ENCODE measurements at regions not wholly inside any gene's neighbourhood (a gene's known extent, or its start where the extent isn't known, plus 50 kb on each side); places are given as distances from the start of the nearest gene placed in this dataset.

DNA sequence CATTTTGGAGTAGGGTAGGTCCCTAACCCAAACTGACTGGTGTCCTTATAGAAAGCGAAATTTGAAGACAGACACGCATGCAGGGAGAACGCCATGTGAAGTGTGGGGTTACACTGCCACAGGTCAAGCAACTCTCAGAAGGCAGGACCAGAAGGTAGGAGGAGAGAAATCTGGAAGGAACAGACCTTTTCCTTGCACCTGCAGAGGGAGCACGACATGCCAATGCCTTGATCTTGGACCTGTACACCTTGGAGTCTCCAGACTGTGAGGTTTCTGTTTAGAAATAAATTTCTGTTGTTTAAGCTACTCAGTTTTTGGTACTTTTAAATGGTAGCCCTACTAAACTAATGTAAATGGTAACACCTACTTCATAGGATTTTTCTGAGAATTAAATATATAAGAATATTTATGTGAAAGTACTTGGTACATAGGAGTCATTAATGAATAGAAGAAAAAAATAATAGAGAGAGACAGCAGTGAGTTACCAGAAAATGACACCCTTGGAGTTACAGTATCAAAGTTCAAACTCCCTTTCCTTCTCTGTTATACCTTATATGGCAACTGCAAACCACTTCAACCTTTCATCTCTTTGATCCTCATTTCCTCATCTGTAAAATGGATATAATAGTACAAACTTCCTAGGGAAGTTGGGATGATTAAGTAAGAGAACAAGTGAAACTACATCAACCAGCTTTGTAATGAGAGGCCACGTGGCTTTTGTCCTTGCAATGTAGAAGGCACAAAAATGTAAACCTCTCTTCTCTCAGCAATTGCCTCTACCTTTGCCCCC is 184.9 kb upstream of the PARD3B start (continued):
- TF ChIP-seq ZNF214 (tag by site-specific recombination; IDR thresholded peaks at IDR 0.05; ENCODE audit: borderline replicate concordance), result no peak
- TF ChIP-seq ZNF302 (tag by site-specific recombination; IDR thresholded peaks at IDR 0.05; ENCODE audit: low read depth), result no peak
- TF ChIP-seq ZNF623 (tag by site-specific recombination; IDR thresholded peaks at IDR 0.05), result no peak
- TF ChIP-seq, protein P1, sequence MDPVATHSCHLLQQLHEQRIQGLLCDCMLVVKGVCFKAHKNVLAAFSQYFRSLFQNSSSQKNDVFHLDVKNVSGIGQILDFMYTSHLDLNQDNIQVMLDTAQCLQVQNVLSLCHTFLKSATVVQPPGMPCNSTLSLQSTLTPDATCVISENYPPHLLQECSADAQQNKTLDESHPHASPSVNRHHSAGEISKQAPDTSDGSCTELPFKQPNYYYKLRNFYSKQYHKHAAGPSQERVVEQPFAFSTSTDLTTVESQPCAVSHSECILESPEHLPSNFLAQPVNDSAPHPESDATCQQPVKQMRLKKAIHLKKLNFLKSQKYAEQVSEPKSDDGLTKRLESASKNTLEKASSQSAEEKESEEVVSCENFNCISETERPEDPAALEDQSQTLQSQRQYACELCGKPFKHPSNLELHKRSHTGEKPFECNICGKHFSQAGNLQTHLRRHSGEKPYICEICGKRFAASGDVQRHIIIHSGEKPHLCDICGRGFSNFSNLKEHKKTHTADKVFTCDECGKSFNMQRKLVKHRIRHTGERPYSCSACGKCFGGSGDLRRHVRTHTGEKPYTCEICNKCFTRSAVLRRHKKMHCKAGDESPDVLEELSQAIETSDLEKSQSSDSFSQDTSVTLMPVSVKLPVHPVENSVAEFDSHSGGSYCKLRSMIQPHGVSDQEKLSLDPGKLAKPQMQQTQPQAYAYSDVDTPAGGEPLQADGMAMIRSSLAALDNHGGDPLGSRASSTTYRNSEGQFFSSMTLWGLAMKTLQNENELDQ (tag by site-specific recombination; IDR thresholded peaks at IDR 0.05; ENCODE audit: low read depth), result no peak
- TF ChIP-seq ZNF2 (tag by site-specific recombination; IDR thresholded peaks at IDR 0.05), result no peak
- no peak for TF ChIP-seq ZNF571 (tag by site-specific recombination; IDR thresholded peaks at IDR 0.05)
- TF ChIP-seq ZNF776 (tag by site-specific recombination; IDR thresholded peaks at IDR 0.05; ENCODE audit: borderline replicate concordance), result no peak
- TF ChIP-seq ZIC2 (tag by site-specific recombination; IDR thresholded peaks at IDR 0.05), result no peak
- TF ChIP-seq TCF7L2 (IDR thresholded peaks at IDR 0.05; ENCODE audit: borderline replicate concordance, low read depth, low read length), result no peak

DNA sequence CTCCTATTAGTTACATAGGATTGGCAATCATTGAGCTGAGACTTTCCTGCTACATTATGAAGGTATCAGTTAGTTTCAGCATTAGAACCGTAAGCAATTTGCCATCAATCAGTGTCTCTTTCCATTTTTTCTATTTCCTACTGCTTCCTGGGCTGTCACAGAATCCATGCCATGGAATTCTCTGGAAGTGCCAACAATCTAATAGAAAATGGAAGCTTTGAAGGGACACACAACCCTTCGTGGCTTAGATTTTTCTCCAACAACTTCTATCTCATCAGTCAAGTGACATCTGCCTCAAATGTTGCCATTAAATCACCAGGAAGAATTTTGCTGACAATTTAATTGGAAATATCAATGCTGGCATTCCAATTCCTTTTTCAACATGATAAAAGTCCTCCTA is 183.5 kb upstream of the PARD3B start:
- ChIA-PET POLR2A (no interaction called here), CTCF (interaction anchor here (0.9 to 1.2 kb wide), 2 partner anchors 102 to 1360 kb away, joined by 4 read pairs; no protein-coding TSS in a partner anchor)
- TF ChIP-seq ZNF571 (tag by site-specific recombination; IDR thresholded peaks at IDR 0.05) (no peak), ZNF670 (tag by site-specific recombination; IDR thresholded peaks at IDR 0.05; ENCODE audit: low read depth) (no peak), ZNF548 (tag by site-specific recombination; IDR thresholded peaks at IDR 0.05) (no peak), KLF1 (tag by site-specific recombination; IDR thresholded peaks at IDR 0.05) (no peak), ZNF223 (tag by site-specific recombination; IDR thresholded peaks at IDR 0.05) (no peak), YY2 (tag by site-specific recombination; IDR thresholded peaks at IDR 0.05) (no peak), ZNF473 (tag by site-specific recombination; IDR thresholded peaks at IDR 0.05) (no peak), ZNF626 (tag by site-specific recombination; IDR thresholded peaks at IDR 0.05) (no peak), ZNF169 (tag by site-specific recombination; IDR thresholded peaks at IDR 0.05) (no peak), GLI2 (tag by site-specific recombination; IDR thresholded peaks at IDR 0.05; ENCODE audit: borderline replicate concordance, low read depth) (no peak), ZNF416 (tag by site-specific recombination; IDR thresholded peaks at IDR 0.05) (no peak), YY1 (tag by site-specific recombination; IDR thresholded peaks at IDR 0.05) (no peak)
- TF ChIP-seq, protein P2, sequence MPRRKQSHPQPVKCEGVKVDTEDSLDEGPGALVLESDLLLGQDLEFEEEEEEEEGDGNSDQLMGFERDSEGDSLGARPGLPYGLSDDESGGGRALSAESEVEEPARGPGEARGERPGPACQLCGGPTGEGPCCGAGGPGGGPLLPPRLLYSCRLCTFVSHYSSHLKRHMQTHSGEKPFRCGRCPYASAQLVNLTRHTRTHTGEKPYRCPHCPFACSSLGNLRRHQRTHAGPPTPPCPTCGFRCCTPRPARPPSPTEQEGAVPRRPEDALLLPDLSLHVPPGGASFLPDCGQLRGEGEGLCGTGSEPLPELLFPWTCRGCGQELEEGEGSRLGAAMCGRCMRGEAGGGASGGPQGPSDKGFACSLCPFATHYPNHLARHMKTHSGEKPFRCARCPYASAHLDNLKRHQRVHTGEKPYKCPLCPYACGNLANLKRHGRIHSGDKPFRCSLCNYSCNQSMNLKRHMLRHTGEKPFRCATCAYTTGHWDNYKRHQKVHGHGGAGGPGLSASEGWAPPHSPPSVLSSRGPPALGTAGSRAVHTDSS (tag by site-specific recombination; IDR thresholded peaks at IDR 0.05), result no peak
- TF ChIP-seq, protein P3, sequence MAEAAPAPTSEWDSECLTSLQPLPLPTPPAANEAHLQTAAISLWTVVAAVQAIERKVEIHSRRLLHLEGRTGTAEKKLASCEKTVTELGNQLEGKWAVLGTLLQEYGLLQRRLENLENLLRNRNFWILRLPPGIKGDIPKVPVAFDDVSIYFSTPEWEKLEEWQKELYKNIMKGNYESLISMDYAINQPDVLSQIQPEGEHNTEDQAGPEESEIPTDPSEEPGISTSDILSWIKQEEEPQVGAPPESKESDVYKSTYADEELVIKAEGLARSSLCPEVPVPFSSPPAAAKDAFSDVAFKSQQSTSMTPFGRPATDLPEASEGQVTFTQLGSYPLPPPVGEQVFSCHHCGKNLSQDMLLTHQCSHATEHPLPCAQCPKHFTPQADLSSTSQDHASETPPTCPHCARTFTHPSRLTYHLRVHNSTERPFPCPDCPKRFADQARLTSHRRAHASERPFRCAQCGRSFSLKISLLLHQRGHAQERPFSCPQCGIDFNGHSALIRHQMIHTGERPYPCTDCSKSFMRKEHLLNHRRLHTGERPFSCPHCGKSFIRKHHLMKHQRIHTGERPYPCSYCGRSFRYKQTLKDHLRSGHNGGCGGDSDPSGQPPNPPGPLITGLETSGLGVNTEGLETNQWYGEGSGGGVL (tag by site-specific recombination; IDR thresholded peaks at IDR 0.05), result no peak
- TF ChIP-seq, protein P4, sequence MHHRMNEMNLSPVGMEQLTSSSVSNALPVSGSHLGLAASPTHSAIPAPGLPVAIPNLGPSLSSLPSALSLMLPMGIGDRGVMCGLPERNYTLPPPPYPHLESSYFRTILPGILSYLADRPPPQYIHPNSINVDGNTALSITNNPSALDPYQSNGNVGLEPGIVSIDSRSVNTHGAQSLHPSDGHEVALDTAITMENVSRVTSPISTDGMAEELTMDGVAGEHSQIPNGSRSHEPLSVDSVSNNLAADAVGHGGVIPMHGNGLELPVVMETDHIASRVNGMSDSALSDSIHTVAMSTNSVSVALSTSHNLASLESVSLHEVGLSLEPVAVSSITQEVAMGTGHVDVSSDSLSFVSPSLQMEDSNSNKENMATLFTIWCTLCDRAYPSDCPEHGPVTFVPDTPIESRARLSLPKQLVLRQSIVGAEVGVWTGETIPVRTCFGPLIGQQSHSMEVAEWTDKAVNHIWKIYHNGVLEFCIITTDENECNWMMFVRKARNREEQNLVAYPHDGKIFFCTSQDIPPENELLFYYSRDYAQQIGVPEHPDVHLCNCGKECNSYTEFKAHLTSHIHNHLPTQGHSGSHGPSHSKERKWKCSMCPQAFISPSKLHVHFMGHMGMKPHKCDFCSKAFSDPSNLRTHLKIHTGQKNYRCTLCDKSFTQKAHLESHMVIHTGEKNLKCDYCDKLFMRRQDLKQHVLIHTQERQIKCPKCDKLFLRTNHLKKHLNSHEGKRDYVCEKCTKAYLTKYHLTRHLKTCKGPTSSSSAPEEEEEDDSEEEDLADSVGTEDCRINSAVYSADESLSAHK (tag by site-specific recombination; IDR thresholded peaks at IDR 0.05), result no peak
- TF ChIP-seq, protein P5, sequence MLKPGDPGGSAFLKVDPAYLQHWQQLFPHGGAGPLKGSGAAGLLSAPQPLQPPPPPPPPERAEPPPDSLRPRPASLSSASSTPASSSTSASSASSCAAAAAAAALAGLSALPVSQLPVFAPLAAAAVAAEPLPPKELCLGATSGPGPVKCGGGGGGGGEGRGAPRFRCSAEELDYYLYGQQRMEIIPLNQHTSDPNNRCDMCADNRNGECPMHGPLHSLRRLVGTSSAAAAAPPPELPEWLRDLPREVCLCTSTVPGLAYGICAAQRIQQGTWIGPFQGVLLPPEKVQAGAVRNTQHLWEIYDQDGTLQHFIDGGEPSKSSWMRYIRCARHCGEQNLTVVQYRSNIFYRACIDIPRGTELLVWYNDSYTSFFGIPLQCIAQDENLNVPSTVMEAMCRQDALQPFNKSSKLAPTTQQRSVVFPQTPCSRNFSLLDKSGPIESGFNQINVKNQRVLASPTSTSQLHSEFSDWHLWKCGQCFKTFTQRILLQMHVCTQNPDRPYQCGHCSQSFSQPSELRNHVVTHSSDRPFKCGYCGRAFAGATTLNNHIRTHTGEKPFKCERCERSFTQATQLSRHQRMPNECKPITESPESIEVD (tag by site-specific recombination; IDR thresholded peaks at IDR 0.05), result no peak
- H3K4me1 ChIP-seq (ENCODE audit: control insufficient read depth, insufficient read depth, low read length), result no peaks in the 10 kb centered on the region
- H3K4me3 ChIP-seq (ENCODE audit: low read depth, low read length), result no peak overlapping the region
- no peak overlapping the region for H3K27ac ChIP-seq (ENCODE audit: extremely low read depth, low read depth, low read length)
- no peaks in the 10 kb centered on the region for H3K36me3 ChIP-seq (ENCODE audit: control insufficient read depth in 2 of 2, insufficient read depth in 1 of 2, low read length in 2 of 2)
- H3K9me3 ChIP-seq (ENCODE audit: control insufficient read depth, insufficient read depth, low read depth, low read length), result no peaks in the 10 kb centered on the region

Data from HEK293 (cell line).